ENCODE measurements at regions not wholly inside any gene's neighbourhood (a gene's known extent, or its start where the extent isn't known, plus 50 kb on each side); places are given as distances from the start of the nearest gene placed in this dataset.

- no peak for DNase-seq
Measured at GRCh38 chr10:78868861-78869260, 199.9 kb upstream of the ZMIZ1 start.

GRCh38 chr10:78869508-78870454 lies 199.0 kb upstream of the ZMIZ1 start:
- no peak for DNase-seq

GRCh38 chr10:78870458-78870857 lies 198.3 kb upstream of the ZMIZ1 start:
- DNase-seq = no peak

GRCh38 chr10:78871796-78872195 lies 197.0 kb upstream of the ZMIZ1 start:
- DNase-seq = no peak

- DNase-seq = no peak
Measured at GRCh38 chr10:78873413-78873812, 195.4 kb upstream of the ZMIZ1 start.

GRCh38 chr10:78875331-78875877 lies 193.4 kb upstream of the ZMIZ1 start:
- no peak for DNase-seq

- no peak for DNase-seq
Measured at GRCh38 chr10:78875932-78876331, 192.8 kb upstream of the ZMIZ1 start.

GRCh38 chr10:78876449-78876848 lies 192.3 kb upstream of the ZMIZ1 start:
- no peak for DNase-seq

- no peak for DNase-seq
Measured at GRCh38 chr10:78879621-78880020, 189.1 kb upstream of the ZMIZ1 start.

GRCh38 chr10:78886129-78886528 lies 182.6 kb upstream of the ZMIZ1 start:
- DNase-seq = no peak

GRCh38 chr10:78889536-78890063 lies 179.2 kb upstream of the ZMIZ1 start:
- DNase-seq = no peak

GRCh38 chr10:78890506-78890905 lies 178.3 kb upstream of the ZMIZ1 start:
- no peak for DNase-seq

GRCh38 chr10:78891741-78892140 lies 177.0 kb upstream of the ZMIZ1 start:
- DNase-seq = no peak

- DNase-seq = no peak
Measured at GRCh38 chr10:78892338-78893176, 176.2 kb upstream of the ZMIZ1 start.

GRCh38 chr10:78893217-78893616 lies 175.5 kb upstream of the ZMIZ1 start:
- no peak for DNase-seq

- no peak for DNase-seq
Measured at GRCh38 chr10:78894089-78894840, 174.5 kb upstream of the ZMIZ1 start.

- no peak for DNase-seq
Measured at GRCh38 chr10:78894841-78895195, 173.9 kb upstream of the ZMIZ1 start.

- no peak for DNase-seq
Measured at GRCh38 chr10:78895469-78895868, 173.3 kb upstream of the ZMIZ1 start.

GRCh38 chr10:78896159-78896928 lies 172.4 kb upstream of the ZMIZ1 start:
- no peak for DNase-seq

GRCh38 chr10:78898341-78899097 lies 170.2 kb upstream of the ZMIZ1 start:
- DNase-seq = no peak
